Left renal cortex interstitium (tissue), 4 donors: ENCODE measurements at regions not wholly inside any gene's neighbourhood (a gene's known extent, or its start where the extent isn't known, plus 50 kb on each side); places are given as distances from the start of the nearest gene placed in this dataset.

ENCODE experiments used
- DNase-seq, 4 donors: peaks; one replicate each; pipeline ENCODE4 v3.0.0-alpha.2; 2013; ENCODE audit warnings: low read depth in 4 of 4, low spot score in 2 of 4, missing footprints in 1 of 4

GRCh38 chr7:118671149-118671548 is 446.6 kb downstream of the ANKRD7 start:
- no peak for DNase-seq

GRCh38 chr7:118684796-118685195 is 460.3 kb downstream of the ANKRD7 start:
- no peak for DNase-seq

GRCh38 chr7:118689403-118689802 is 464.9 kb downstream of the ANKRD7 start:
- no peak for DNase-seq

DNA sequence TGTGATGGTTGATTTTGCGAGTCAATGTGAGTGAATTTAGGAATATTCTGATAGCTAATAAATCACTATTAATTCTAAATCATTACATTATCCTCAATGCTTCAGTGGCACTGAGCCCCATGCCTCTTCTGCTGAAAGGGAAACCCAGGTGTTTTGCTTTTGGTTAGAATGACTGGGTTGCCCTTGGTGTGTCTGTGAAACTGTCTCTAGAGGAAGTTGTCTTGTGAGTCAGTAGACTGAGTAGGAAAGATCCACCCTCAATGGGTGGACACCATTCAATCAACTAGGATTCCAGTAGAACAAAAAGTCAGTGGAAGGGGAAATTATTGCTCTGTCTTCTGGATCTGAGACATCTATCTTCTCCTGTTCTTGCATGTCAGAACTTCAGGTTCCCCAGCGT is 472.4 kb downstream of the ANKRD7 start:
- DNase-seq = no peak

GRCh38 chr7:118699222-118699621 is 474.7 kb downstream of the ANKRD7 start:
- no peak for DNase-seq

DNA sequence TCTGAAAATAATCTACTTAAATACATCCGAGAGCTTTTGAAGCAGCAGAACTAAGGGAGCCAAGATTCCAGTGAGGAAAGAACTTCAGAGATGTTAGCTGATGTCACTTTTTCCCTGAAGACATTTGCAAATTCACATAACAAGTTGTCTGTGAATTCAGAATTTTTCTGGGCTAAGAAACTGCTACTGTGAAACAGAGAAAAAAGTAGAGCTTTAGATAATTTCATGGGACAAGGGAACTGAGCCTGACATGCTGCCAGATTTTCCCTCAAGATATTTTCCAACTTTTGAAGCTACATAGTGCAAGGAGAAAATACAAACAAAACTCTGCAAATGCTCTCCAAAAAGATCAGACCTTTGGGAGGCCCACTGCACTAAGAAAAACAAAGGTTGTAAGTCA is 484.2 kb downstream of the ANKRD7 start:
- DNase-seq = no peak

DNA sequence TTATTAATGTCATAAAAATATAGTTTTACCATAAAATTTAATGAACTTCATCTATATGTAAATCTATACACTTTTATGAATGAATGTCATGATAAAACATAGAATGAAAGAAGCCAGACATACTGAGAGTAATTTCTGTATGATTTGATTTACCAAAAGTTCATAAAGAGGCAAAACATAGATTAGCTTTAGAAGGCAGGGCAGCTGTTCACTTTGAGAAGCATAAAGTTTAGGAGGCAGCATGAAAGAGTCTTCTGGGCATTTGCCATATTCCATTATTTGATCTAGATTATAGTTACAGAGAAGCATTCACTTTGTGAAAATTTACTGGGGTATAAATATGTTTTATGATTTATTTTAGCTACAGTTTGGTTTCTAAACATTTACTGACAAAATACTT is 487.2 kb downstream of the ANKRD7 start:
- DNase-seq = no peak

GRCh38 chr7:118713039-118713438 is 488.5 kb downstream of the ANKRD7 start:
- no peak for DNase-seq

DNA sequence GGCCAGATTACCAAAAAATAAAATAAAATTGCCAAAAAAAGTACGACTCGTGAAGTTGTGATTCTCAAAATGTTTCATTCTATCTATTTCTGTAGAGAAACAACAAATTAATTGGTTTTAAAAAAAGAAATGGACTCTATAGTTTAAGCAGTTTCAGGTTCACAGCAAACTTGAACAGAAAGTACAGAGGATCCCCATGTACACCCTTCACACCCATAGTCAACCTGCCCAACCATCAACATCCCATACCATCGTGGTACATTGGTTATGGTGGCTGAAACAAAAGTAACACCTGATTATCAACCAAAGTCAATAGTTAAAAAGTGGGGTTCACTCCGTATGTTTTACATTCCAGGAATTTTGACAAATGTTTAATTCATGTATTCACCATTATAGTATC is 496.1 kb downstream of the ANKRD7 start:
- no peak for DNase-seq

DNA sequence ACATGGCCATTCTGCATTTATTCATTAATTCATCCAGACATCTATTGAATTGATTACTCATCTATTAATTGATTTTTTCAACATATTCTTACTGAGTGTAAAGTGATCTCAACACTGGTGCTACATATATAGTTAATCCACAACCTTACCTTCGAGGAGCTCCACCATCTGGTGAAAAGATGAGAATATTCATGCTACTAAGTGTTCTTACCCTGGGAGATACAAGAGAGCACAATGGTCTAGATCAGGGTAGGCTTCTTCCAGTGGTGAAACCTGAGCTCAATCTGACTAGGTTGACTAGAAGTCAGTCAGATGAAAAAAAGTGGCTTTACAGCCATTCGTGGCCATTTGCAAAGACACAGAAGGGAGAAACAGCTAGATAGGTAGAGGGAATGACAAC is 507.4 kb downstream of the ANKRD7 start:
- DNase-seq = no peak

DNA sequence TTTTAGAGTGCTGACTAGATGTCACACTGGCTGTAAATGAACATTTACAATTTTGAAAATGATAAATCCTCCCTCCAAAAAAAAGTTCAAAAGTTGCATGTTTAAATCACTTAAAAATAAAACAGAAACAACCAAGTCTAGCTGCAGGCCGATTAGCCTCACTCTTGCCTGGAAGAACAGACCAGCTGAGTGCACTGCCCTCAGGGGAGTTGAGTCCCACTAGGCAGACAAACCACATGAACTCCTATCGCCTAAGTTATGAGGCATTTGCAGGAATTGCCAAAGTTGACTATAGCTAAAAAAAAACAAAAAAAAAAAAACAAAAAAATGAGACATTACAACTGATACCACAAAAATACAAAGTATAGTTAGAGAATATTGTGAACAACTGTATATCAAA is 510.0 kb downstream of the ANKRD7 start:
- no peak for DNase-seq

DNA sequence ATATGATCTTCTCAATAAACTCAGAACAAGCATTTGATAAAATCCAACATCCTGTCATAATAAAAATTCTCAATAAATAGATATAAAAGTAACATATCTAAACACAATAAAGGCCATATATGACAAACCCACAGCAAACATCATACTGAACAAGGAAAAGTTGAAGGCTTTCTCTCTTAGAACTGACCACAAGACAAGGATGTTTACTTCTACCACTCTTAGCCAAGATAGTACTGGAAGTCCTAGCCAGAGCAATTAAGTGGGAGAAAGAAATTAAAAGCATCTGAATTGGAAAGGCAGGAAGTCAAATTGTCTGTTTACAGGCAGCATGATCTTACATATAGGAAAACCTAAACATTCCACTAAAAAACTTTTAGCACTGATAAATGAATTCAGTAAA is 510.9 kb downstream of the ANKRD7 start:
- no peak for DNase-seq

GRCh38 chr7:118737935-118738334 is 513.4 kb downstream of the ANKRD7 start:
- no peak for DNase-seq

- no peak for DNase-seq
Measured at GRCh38 chr7:118745927-118746326, 521.4 kb downstream of the ANKRD7 start.

DNA sequence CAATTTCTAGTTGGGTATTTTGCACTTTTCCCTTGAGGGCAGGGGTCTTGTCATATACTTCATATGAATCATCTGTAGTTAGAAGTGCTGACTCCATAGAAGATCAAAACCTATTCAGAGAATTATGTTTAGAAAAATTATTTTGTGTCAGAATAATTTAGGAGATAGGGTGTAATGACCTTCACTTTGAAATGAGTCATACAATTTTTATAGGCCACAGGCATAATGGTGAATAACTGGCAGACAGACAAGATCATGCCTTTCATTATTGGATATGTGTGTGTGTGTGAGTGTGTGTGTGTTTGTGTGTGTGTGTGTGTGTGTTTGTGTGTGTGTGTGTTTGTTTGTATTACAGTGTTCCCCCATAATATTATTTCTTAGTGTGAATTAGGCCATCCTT is 523.0 kb downstream of the ANKRD7 start:
- DNase-seq = no peak

GRCh38 chr7:118753479-118753878 is 529.0 kb downstream of the ANKRD7 start:
- DNase-seq = no peak

DNA sequence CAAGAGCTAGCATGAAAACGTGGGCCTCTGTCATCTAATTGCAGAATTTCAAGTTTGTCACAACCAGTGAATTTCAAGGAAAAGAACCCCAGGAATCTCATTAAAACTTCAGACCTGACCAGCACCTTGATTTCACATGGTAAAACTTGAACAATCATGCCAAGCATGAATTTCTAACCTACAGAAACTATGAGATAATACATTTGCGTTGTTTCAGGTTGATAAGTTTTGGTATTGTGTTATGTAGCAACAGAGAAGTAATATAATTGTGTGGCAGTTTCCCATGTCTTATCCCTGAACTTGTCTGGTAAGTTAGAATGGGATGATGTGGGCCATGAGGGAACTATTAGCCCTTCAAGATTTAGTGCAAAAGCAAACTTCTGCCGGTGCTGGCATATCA is 530.1 kb downstream of the ANKRD7 start:
- DNase-seq = no peak

DNA sequence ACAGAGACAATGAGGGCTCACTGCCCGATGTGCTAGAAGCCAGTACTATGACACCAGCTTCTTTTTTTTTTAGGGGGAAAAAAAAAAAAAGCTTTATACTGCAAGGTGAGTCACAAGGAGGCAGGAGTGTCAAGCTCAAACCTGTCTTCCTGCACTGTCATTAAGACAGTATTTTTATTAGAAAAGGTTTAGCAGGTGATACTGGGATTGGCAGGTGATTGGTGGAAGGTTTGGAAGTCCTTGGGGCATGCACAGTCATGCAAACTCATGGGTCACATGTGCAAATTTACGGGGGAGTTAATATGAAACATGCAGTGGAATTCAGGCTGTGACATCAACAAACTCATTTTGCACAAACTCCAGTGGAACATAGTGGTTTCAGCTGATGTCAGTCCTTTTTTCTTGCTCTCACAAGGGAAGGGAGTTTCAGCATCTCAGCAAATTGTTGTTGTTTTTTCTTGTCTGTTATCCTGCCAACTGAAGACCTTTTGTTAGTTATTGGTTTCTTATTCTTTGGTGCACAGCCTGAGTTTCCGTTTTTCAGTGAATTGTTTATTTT is 530.6 kb downstream of the ANKRD7 start:
- no peak for DNase-seq

DNA sequence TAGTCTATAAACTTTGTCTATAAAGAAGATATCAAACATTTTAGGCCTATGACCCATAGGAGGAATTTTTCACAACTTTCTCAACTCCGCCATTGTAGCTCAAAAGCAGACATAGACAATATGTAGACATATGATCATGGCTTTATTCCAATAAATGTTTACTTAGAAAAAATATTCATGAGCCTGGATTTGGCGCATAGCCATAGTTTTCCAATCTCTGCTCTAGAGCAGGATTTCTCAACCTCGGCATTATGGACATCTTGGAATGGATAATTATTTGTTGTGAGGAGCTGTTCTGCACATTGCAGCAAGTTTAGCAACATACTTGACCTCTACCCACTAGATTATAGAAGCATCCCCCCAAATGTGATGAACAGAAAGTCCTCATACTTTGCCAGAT is 532.6 kb downstream of the ANKRD7 start:
- no peak for DNase-seq

DNA sequence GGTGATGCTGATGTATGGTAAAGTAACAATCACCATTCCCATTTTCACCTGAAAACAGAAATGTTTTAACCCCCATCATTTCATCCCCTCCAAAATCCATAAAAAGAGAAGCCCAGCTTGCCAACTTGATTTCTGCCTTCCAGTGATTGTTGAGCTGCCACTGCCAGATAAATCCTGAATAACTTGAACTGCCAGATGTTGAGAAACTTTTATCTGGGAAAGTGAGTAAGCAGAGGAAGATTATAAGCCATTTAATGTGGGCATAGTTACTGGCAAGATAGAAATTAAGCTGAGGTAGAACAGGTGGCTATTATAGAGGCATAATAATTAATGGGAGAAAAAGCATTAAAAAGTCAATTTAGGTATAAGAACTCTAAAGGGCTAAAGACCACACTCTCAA is 534.1 kb downstream of the ANKRD7 start:
- no peak for DNase-seq

DNA sequence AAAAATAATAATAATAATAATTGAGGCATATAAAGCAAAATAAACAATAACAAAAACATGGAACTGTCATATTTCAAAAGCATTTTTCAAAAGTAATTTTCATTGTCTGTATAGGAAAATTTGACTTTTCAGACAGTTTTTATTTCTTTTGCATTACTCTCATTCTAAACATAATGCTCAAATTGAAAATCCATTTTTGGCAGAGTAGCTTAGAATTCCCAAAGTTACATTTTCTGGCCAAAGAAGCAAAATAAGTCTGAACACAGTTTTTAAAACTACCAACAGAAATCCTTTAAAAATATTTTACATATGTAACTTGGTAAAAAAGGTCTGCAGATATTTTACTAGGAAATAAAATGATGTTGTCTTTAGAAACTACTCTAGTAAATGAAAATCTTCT is 535.4 kb downstream of the ANKRD7 start:
- no peak for DNase-seq

- DNase-seq = no peak
Measured at GRCh38 chr7:118762451-118762850, 537.9 kb downstream of the ANKRD7 start.

DNA sequence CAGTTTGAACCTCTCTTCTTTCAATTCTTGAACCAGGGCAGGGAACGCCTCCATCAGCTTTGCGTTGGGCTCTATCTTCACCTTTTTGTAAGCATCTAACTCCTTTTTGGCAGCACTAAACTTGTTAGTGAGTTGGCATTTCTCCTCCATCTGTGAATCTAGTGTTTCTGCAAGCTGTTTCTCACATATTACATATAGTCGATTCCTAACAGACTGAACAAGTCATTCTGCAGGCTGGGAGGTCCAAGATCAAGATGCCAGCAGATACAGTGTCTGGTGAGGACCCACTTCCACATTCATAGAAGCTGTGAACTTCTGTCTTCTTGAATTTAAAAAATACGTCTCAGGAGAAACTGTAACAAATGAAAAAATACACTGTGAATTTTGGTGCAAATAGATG is 539.7 kb downstream of the ANKRD7 start:
- DNase-seq = no peak
